ENCODE measurements at regions not wholly inside any gene's neighbourhood (a gene's known extent, or its start where the extent isn't known, plus 50 kb on each side); places are given as distances from the start of the nearest gene placed in this dataset.

GRCh38 chr4:92035666-92036065 is 268.1 kb upstream of the GRID2 start:
- no peaks in the 10 kb centered on the region for H3K36me3 ChIP-seq (ENCODE audit: control insufficient read depth, insufficient read depth, low read length)
- no peak for DNase-seq (ENCODE audit: low read depth)
- TF ChIP-seq CTCF (IDR thresholded peaks at IDR 0.05; ENCODE audit: insufficient read depth, low read length, poor library complexity, severe bottlenecking) = no peak

GRCh38 chr4:92045718-92046117 is 258.0 kb upstream of the GRID2 start:
- no peaks in the 10 kb centered on the region for H3K27me3 ChIP-seq (ENCODE audit: control insufficient read depth, insufficient read depth, low read length)
- no peak for DNase-seq (ENCODE audit: low read depth)
- no peak overlapping the region for H3K4me3 ChIP-seq (ENCODE audit: low read depth, low read length)
- no peaks in the 10 kb centered on the region for H3K36me3 ChIP-seq (ENCODE audit: control insufficient read depth, insufficient read depth, low read length)
- TF ChIP-seq CTCF (IDR thresholded peaks at IDR 0.05; ENCODE audit: insufficient read depth, low read length, poor library complexity, severe bottlenecking) = no peak

More at GRCh38 chr4:92035666-92036065, 268.1 kb upstream of the GRID2 start:
- Histone ChIP-seq H3K27me3 (ENCODE audit: control insufficient read depth, insufficient read depth, low read length) (no peaks in the 10 kb centered on the region), H3K4me3 (ENCODE audit: low read depth, low read length) (no peak overlapping the region)

GRCh38 chr4:92047209-92047875 is 256.4 kb upstream of the GRID2 start:
- no peak for TF ChIP-seq CTCF (IDR thresholded peaks at IDR 0.05; ENCODE audit: insufficient read depth, low read length, poor library complexity, severe bottlenecking)
- H3K27me3 ChIP-seq (ENCODE audit: control insufficient read depth, insufficient read depth, low read length) = no peaks in the 10 kb centered on the region
- H3K4me3 ChIP-seq (ENCODE audit: low read depth, low read length) = no peak overlapping the region
- no peaks in the 10 kb centered on the region for H3K36me3 ChIP-seq (ENCODE audit: control insufficient read depth, insufficient read depth, low read length)
- no peak for DNase-seq (ENCODE audit: low read depth)

- no peaks in the 10 kb centered on the region for H3K27me3 ChIP-seq (ENCODE audit: control insufficient read depth, insufficient read depth, low read length)
- H3K4me3 ChIP-seq (ENCODE audit: low read depth, low read length) = no peak overlapping the region
- DNase-seq (ENCODE audit: low read depth) = no peak
Measured at GRCh38 chr4:92050875-92051274, 252.9 kb upstream of the GRID2 start.

GRCh38 chr4:92059615-92060014 is 244.2 kb upstream of the GRID2 start:
- H3K4me3 ChIP-seq (ENCODE audit: low read depth, low read length) = no peak overlapping the region
- no peak for DNase-seq (ENCODE audit: low read depth)
- no peaks in the 10 kb centered on the region for H3K27me3 ChIP-seq (ENCODE audit: control insufficient read depth, insufficient read depth, low read length)
- TF ChIP-seq CTCF (IDR thresholded peaks at IDR 0.05; ENCODE audit: insufficient read depth, low read length, poor library complexity, severe bottlenecking) = no peak
- no peaks in the 10 kb centered on the region for H3K36me3 ChIP-seq (ENCODE audit: control insufficient read depth, insufficient read depth, low read length)

More at GRCh38 chr4:92050875-92051274, 252.9 kb upstream of the GRID2 start:
- H3K36me3 ChIP-seq (ENCODE audit: control insufficient read depth, insufficient read depth, low read length) = no peaks in the 10 kb centered on the region
- no peak for TF ChIP-seq CTCF (IDR thresholded peaks at IDR 0.05; ENCODE audit: insufficient read depth, low read length, poor library complexity, severe bottlenecking)

- Histone ChIP-seq H3K36me3 (ENCODE audit: control insufficient read depth, insufficient read depth, low read length) (no peaks in the 10 kb centered on the region), H3K27me3 (ENCODE audit: control insufficient read depth, insufficient read depth, low read length) (no peaks in the 10 kb centered on the region)
- no peak for TF ChIP-seq CTCF (IDR thresholded peaks at IDR 0.05; ENCODE audit: insufficient read depth, low read length, poor library complexity, severe bottlenecking)
Measured at GRCh38 chr4:92060333-92060732, 243.4 kb upstream of the GRID2 start.

More at GRCh38 chr4:92060333-92060732, 243.4 kb upstream of the GRID2 start:
- no peak overlapping the region for H3K4me3 ChIP-seq (ENCODE audit: low read depth, low read length)
- no peak for DNase-seq (ENCODE audit: low read depth)

All from kidney epithelial cell (primary cell).